ENCODE measurements at regions not wholly inside any gene's neighbourhood (a gene's known extent, or its start where the extent isn't known, plus 50 kb on each side); places are given as distances from the start of the nearest gene placed in this dataset.

GRCh38 chr6:77373955-77374354 lies 89.3 kb downstream of the HTR1B start:
- TF ChIP-seq CTCF (conservative IDR thresholded peaks at IDR 0.05; ENCODE audit: low read depth, low read length) (no peak), EZH2 (IDR thresholded peaks at IDR 0.05; ENCODE audit: borderline replicate concordance, low read depth, low read length, poor library complexity, severe bottlenecking) (no peak)

All from A673 (cell line).